HFF-Myc (cell line): ENCODE measurements at regions not wholly inside any gene's neighbourhood (a gene's known extent, or its start where the extent isn't known, plus 50 kb on each side); places are given as distances from the start of the nearest gene placed in this dataset.
"Not testable (repeated sequence)": the region's sequence is repeated elsewhere in the genome, so short reads cannot be mapped to it uniquely, and the experiment has no call there.

Experiments
- DNase-seq: peaks from one replicate; pipeline ENCODE4 v3.0.0-alpha.2; 2011; ENCODE audit warnings: low read depth; ENCODE audit errors: extremely low read depth
- H3K4me3 ChIP-seq: replicated peaks from 2 replicates; pipeline ENCODE4 v1.5.1; 2011; ENCODE audit warnings: low read depth, mild to moderate bottlenecking, control low read depth, low read length
- CTCF ChIP-seq: IDR thresholded peaks from 2 replicates; pipeline ENCODE4 v1.5.1; 2012; ENCODE audit warnings: mild to moderate bottlenecking, low read depth, low read length, control low read depth; ENCODE audit errors: missing control alignments

- no peak overlapping the region for H3K4me3 ChIP-seq
- DNase-seq, result no peak
- no peak for TF ChIP-seq CTCF
Measured at GRCh38 chr18:56492136-56492535, 146.3 kb downstream of the TXNL1 start.

DNA sequence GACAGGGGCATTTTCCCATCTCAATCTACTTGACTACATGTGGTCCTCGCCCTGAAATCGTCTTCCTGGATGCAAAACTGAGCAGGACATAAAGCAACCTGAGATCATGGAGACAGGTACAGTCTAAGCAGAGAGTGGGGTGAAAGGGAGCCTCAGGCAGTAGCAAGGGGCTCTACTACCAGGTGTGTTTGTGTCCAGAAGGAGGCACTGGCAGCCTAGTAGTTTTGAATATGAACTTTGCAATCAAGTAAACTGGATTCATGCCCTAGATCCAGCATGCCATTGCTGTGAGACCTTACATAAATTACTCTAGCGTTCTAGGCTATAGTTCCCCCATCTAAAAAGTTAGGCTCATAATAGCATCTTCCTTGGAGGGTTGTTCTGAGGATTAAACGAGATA is 147.4 kb downstream of the TXNL1 start:
- DNase-seq, result no peak
- H3K4me3 ChIP-seq, result no peak overlapping the region
- TF ChIP-seq CTCF, result no peak

DNA sequence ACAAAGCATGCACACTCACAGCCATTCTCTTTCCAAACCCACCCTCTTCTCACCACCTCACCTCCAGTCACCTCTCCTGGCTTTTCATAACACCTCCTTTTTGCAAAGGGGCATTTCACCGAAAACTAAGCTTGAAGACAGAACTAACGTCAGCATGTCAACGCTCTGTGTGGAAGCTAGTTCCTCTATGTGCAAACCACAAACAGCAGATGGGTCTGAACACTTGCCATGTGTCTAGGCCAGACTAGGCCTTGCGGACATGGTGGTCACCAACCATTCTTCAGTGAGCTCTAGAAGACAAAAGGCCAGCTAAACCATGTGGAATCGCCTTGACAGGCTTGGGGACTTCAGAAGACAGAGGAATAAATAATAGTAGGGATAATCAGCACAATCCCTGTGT is 148.5 kb downstream of the TXNL1 start:
- no peak for DNase-seq
- no peak for TF ChIP-seq CTCF
- no peak overlapping the region for H3K4me3 ChIP-seq

DNA sequence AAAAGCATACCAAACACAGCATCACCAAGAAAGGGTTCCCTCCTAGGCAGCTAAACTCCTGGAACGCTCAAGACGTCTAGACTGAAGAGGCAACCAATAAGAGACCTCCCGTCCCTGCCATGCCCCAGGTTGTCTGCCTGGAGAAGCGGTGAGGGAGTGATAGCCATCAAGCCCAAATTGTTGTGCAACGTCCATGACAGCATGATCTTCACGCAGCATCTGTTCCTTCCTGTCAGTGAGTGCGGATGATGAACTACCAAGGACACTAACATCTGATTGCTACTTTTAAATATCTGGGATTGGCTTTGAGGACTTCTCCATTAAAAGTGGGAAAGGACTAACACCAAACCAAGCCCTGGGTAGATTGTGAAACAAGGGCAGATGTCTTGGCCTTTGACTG is 149.7 kb downstream of the TXNL1 start:
- H3K4me3 ChIP-seq, result no peak overlapping the region
- DNase-seq, result no peak
- no peak for TF ChIP-seq CTCF

DNA sequence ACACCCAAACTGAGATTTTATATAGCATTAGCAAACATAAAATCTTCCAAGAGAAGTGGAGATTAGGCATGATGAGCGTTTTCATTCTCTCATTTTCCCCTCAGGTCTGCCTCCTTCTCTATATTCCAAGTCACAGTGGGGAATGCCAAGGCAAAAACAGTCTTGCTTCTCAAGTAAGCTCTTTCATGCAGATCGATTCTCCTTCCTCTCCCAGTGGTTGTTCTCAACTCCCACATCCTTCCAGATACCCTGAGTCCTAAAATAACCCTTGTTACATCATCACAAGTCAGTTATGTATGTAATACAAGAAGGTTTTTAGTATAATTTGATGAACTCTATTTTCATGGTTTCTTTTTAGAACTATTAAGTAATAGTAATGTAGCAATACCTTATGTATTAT is 150.6 kb downstream of the TXNL1 start:
- DNase-seq, result no peak
- no peak for TF ChIP-seq CTCF
- H3K4me3 ChIP-seq, result no peak overlapping the region

- TF ChIP-seq CTCF, result no peak
Measured at GRCh38 chr18:56483386-56483785, 155.0 kb downstream of the TXNL1 start.

GRCh38 chr18:56482813-56483212 is 155.6 kb downstream of the TXNL1 start:
- not testable (repeated sequence) for DNase-seq, H3K4me3 ChIP-seq

More at GRCh38 chr18:56483386-56483785, 155.0 kb downstream of the TXNL1 start:
- DNase-seq, result no peak
- no peak overlapping the region for H3K4me3 ChIP-seq
